NCI-H2107 treated with DMSO at 0.1 percent for 48 hours (cell line): ENCODE measurements at regions not wholly inside any gene's neighbourhood (a gene's known extent, or its start where the extent isn't known, plus 50 kb on each side); places are given as distances from the start of the nearest gene placed in this dataset.
"Not testable (repeated sequence)": the region's sequence is repeated elsewhere in the genome, so short reads cannot be mapped to it uniquely, and the experiment has no call there.

ENCODE experiments used
- DNase-seq: peaks from one replicate; lab custom pipeline; 2025; ENCODE audit not compliant: unreplicated experiment; lab: John Stamatoyannopoulos, UW

DNA sequence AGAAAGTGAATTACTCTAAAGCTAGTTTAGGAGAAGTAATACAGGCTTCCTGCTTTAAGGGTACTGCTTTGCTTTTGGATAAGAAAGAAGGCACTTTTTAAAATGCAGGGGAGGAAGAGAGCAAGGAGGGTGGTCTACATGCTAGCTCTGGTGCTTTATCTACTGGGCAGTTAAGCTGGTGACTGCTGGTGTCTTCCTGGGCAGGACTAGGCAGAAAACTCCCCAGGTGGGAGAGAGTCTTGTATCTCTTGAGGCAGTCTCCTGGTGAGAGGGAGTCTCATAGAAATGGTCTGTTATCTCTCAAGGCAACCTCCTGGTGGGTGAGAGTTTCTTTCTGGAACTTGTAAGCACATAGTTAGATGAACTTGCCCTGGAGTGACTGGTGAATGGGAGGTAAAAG is 953.9 kb upstream of the GOT2 start:
- DNase-seq = no peak

DNA sequence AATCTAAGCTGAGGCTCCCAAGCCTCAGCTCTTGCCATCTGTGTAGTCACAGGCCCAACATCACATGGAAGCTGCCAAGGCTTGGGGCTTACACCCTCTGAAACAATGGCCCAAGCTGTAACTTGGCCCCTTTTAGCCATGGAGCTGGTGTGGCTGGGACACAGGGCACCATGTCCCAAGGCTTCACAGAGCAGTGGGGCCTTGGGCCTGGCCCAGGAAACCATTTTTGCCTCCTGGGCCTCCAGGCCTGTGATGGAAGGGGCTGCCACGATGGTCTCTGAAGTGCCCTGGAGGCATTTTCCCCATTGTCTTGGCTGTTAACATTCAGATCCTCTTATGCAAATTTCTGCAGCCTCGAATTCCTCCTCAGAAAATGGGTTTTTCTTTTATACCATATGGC is 952.3 kb upstream of the GOT2 start:
- no peak for DNase-seq

GRCh38 chr16:59684911-59685310 is 950.8 kb upstream of the GOT2 start:
- no peak for DNase-seq

DNA sequence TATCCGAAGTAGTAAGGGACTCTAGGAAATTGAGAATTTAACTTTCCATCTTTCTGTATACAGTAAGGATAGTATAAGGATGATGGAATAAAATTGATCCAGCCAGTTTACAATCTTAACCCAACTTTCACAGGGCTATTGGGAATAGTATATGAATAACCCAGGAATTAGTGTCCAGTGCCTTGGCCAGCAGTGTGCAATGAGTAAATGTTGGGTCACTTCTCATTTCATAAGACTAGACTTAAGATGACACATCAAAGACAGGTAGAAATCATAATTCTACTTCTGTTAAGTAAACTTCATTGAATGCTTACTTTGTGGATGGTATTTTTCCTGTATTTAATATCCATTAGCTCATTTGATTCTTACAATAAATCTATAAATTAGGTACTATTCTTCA is 949.6 kb upstream of the GOT2 start:
- no peak for DNase-seq

GRCh38 chr16:59665618-59666220 is 931.6 kb upstream of the GOT2 start:
- DNase-seq = no peak

- no peak for DNase-seq
Observed at GRCh38 chr16:59658572-59658971, 924.5 kb upstream of the GOT2 start.

DNA sequence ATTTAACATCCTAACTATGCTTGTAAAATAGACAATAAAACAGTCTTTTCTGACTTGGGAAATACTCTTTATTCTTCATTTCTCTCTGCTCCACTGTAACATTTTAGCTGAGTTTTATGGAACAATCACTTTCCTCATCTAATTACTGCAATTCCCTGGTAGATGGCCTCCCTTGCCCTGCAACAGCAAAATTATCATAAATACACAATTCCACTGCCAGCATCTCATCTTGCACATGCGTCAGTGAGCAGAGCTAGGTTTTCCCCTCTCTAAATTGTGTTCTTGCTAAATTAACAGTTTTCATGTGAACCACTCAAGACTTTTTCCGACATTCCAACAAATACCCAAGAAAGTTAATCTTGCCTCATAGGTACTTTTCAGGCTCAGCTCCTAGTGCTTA is 920.9 kb upstream of the GOT2 start:
- no peak for DNase-seq

- no peak for DNase-seq
Observed at GRCh38 chr16:59654455-59654854, 920.3 kb upstream of the GOT2 start.

DNA sequence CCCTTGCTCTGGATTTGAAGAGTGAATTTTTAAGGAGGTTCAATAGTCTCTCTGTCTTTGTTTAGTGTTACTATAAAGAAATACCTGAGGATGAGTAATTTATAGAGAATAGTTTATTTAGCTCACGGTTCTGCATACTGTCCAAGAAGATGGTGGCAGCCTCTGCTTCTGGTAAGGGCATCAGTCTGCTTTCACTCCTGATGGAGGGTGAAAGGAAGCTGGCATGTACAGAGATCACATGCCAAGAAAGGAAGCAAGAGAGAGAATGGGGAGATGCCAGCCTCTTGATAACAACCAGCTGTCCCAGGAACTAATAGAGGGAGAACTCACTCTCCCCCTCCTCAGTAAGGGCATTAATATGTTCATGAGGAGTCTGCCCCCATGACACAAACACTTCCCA is 917.5 kb upstream of the GOT2 start:
- no peak for DNase-seq

DNA sequence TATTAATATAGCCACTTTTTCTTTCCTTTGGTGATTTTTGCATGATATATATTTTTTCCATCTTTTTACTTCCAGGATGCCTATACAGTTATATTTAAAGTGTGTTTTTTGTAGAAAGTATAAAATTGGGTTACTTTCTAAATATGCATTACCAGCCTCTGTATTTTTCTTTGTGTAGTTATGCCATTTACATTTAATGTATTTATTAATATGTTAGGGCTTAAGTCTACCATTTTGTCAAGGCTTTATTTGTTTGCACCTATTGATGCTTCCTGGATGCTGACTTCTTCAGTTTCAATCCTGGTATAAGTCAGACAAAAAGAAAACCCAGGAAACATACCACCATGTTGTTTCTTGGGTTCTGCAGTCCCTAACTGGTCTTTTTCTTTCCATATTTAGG is 911.1 kb upstream of the GOT2 start:
- no peak for DNase-seq

GRCh38 chr16:59635674-59636073 is 901.6 kb upstream of the GOT2 start:
- no peak for DNase-seq

- DNase-seq = no peak
Observed at GRCh38 chr16:59634951-59635350, 900.8 kb upstream of the GOT2 start.

DNA sequence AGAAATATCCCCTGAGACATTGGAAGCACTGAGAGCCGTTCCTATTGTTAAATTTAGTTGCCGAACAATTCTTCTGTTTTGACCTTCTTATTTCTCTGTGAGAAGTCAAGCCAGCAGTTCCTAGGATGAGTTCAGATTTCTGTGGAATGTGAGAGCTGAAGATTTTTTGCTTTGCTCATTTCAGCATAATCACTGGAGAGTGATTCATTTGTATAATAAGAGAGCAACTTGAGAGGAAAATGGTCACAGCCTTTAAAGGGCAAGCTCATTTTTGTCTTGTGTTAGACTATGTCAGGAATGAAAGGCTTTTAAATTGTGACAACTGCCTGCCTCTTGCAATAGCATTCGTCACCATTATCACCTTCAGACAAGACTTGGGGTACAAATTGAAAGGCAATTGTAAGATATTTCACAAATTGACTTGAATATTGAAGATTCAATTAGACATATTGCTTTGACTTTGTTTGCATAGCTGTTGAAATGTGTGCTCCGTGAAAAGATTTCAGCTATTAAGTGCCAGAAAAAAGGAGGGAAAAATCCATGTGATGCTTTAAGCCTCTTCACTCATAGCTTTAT is 900.0 kb upstream of the GOT2 start:
- no peak for DNase-seq

- DNase-seq = no peak
Observed at GRCh38 chr16:59632276-59632855, 898.2 kb upstream of the GOT2 start.

GRCh38 chr16:59624381-59624780 is 890.3 kb upstream of the GOT2 start:
- DNase-seq = not testable (repeated sequence)

GRCh38 chr16:59614466-59615240 is 880.5 kb upstream of the GOT2 start:
- no peak for DNase-seq

- not testable (repeated sequence) for DNase-seq
Observed at GRCh38 chr16:59612910-59613620, 878.9 kb upstream of the GOT2 start.

GRCh38 chr16:59612094-59612493 is 878.0 kb upstream of the GOT2 start:
- DNase-seq = no peak

GRCh38 chr16:59611556-59611955 is 877.4 kb upstream of the GOT2 start:
- DNase-seq = no peak

GRCh38 chr16:59605706-59606105 is 871.6 kb upstream of the GOT2 start:
- DNase-seq = no peak

DNA sequence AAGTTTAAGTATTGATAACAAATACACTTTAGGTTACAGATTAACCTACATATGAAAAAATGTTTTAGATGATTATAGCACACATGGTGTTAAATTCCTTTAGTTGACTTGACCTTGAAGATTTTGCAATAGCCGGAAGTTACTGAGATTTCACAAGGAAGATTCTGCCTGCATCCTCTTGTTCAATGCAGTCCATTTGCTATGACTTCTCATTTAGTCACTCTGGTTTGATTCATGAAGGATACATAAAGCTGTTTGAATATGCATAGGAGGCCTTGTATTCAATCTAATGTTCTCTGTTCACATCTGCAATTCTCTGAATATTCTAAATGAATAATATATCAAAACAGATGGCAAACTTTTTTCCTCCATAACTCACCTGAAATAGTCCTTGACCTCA is 870.2 kb upstream of the GOT2 start:
- no peak for DNase-seq

DNA sequence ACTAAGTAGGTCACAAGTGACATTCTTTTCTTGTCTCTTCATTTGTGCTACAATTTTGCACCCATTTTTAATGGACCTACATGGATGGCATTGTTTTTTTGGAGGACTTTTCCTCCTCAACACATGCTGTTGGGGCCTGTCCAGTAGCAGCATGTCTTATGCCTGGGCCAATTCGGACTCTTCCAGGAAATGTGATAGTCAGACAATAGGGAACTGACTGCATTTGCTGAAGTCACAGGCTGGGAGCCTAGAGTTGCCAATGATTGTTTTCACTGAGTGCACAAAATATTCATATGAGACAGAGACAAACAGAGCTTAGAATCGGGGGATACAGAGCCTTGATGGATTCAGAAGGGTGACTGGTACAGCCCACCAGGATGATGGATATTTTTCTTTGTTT is 867.3 kb upstream of the GOT2 start:
- DNase-seq = no peak
